ENCODE measurements at regions not wholly inside any gene's neighbourhood (a gene's known extent, or its start where the extent isn't known, plus 50 kb on each side); places are given as distances from the start of the nearest gene placed in this dataset.
A peak's percentile ranks its signal among the peaks of the same experiment; 100 is the strongest.

GRCh38 chr6:139583420-139583819 is 209.0 kb upstream of the CITED2 start:
- Histone ChIP-seq H3K4me3 (ENCODE audit: low read depth, low read length) (no peak overlapping the region), H3K27me3 (replicated peaks; ENCODE audit: control insufficient read depth, insufficient read depth, low read length) (no peaks in the 10 kb centered on the region), H3K4me1 (peaks cover 76% of the 10 kb centered on the region), H3K9me3 (no peaks in the 10 kb centered on the region), H3K36me3 (ENCODE audit: control insufficient read depth, insufficient read depth, low read length) (no peaks in the 10 kb centered on the region)
- Mint-ChIP-seq H3K4me1 (ENCODE audit: low read depth, unreplicated experiment) (peaks cover 56% of the 10 kb centered on the region), H3K9me3 (ENCODE audit: unreplicated experiment) (no peaks in the 10 kb centered on the region), H3K27me3 (ENCODE audit: insufficient read depth, unreplicated experiment) (no peaks in the 10 kb centered on the region), H3K4me3 (ENCODE audit: unreplicated experiment) (peak overlapping the region; percentile 13), H3K27ac (ENCODE audit: unreplicated experiment) (peak overlapping the region; percentile 77), H3K36me3 (ENCODE audit: insufficient read depth, unreplicated experiment) (peaks cover 10% of the 10 kb centered on the region)
- BruUV-seq (replicated peaks) = no TSS peak
- no peak for TF ChIP-seq CTCF (IDR thresholded peaks at IDR 0.05; ENCODE audit: insufficient read depth in 1 of 2, low read depth in 1 of 2, low read length in 1 of 2, severe bottlenecking in 1 of 2, unreplicated experiment in 1 of 2)
- POLR2A ChIA-PET = interaction anchor here (1.0 kb wide), 1 partner anchor 209 kb away, joined by 8 read pairs; the partner anchor contains the start of gene CITED2
- CTCF ChIA-PET = no interaction called here
- intact Hi-C loops (cut with micrococcal nuclease; ENCODE audit: unreplicated experiment) = no loop called here
- peak in 1 of 2 experiments; percentile 37 for DNase-seq

GRCh38 chr6:139582956-139583355 is 208.5 kb upstream of the CITED2 start:
- Histone ChIP-seq H3K4me1 (peaks cover 76% of the 10 kb centered on the region), H3K27me3 (replicated peaks; ENCODE audit: control insufficient read depth, insufficient read depth, low read length) (no peaks in the 10 kb centered on the region), H3K36me3 (ENCODE audit: control insufficient read depth, insufficient read depth, low read length) (no peaks in the 10 kb centered on the region), H3K9me3 (no peaks in the 10 kb centered on the region), H3K4me3 (ENCODE audit: low read depth, low read length) (no peak overlapping the region)
- ChIA-PET CTCF (no interaction called here), POLR2A (interaction anchor here (1.0 kb wide), 1 partner anchor 208 kb away, joined by 8 read pairs; the partner anchor contains the start of gene CITED2)
- Mint-ChIP-seq H3K36me3 (ENCODE audit: insufficient read depth, unreplicated experiment) (peaks cover 8% of the 10 kb centered on the region), H3K27ac (ENCODE audit: unreplicated experiment) (peak overlapping the region; percentile 77), H3K9me3 (ENCODE audit: unreplicated experiment) (no peaks in the 10 kb centered on the region), H3K27me3 (ENCODE audit: insufficient read depth, unreplicated experiment) (no peaks in the 10 kb centered on the region), H3K4me1 (ENCODE audit: low read depth, unreplicated experiment) (peaks cover 56% of the 10 kb centered on the region), H3K4me3 (ENCODE audit: unreplicated experiment) (peak overlapping the region; percentile 13)
- BruUV-seq (replicated peaks) = no TSS peak
- no peak for DNase-seq
- TF ChIP-seq CTCF (IDR thresholded peaks at IDR 0.05; ENCODE audit: insufficient read depth in 1 of 2, low read depth in 1 of 2, low read length in 1 of 2, severe bottlenecking in 1 of 2, unreplicated experiment in 1 of 2) = no peak
- intact Hi-C loops (cut with micrococcal nuclease; ENCODE audit: unreplicated experiment) = no loop called here

- Histone ChIP-seq H3K9me3 (no peaks in the 10 kb centered on the region), H3K4me1 (peaks cover 72% of the 10 kb centered on the region), H3K27me3 (replicated peaks; ENCODE audit: control insufficient read depth, insufficient read depth, low read length) (no peaks in the 10 kb centered on the region), H3K36me3 (ENCODE audit: control insufficient read depth, insufficient read depth, low read length) (no peaks in the 10 kb centered on the region), H3K4me3 (ENCODE audit: low read depth, low read length) (no peak overlapping the region)
- ChIA-PET CTCF (no interaction called here), POLR2A (no interaction called here)
- BruUV-seq (replicated peaks) = no TSS peak
- H3K4me3 Mint-ChIP-seq (ENCODE audit: unreplicated experiment) = no peak overlapping the region
- no peaks in the 10 kb centered on the region for H3K9me3 Mint-ChIP-seq (ENCODE audit: unreplicated experiment)
- peaks cover 56% of the 10 kb centered on the region for H3K4me1 Mint-ChIP-seq (ENCODE audit: low read depth, unreplicated experiment)
- DNase-seq = no peak
- intact Hi-C loops (cut with micrococcal nuclease; ENCODE audit: unreplicated experiment) = no loop called here
- H3K36me3 Mint-ChIP-seq (ENCODE audit: insufficient read depth, unreplicated experiment) = no peaks in the 10 kb centered on the region
- no peaks in the 10 kb centered on the region for H3K27me3 Mint-ChIP-seq (ENCODE audit: insufficient read depth, unreplicated experiment)
- no peak for TF ChIP-seq CTCF (IDR thresholded peaks at IDR 0.05; ENCODE audit: insufficient read depth in 1 of 2, low read depth in 1 of 2, low read length in 1 of 2, severe bottlenecking in 1 of 2, unreplicated experiment in 1 of 2)
- H3K27ac Mint-ChIP-seq (ENCODE audit: unreplicated experiment) = peak overlapping the region; percentile 80
These were observed 207.0 kb upstream of the CITED2 start for GRCh38 chr6:139581485-139581865.
